ENCODE measurements at regions not wholly inside any gene's neighbourhood (a gene's known extent, or its start where the extent isn't known, plus 50 kb on each side); places are given as distances from the start of the nearest gene placed in this dataset.

DNA sequence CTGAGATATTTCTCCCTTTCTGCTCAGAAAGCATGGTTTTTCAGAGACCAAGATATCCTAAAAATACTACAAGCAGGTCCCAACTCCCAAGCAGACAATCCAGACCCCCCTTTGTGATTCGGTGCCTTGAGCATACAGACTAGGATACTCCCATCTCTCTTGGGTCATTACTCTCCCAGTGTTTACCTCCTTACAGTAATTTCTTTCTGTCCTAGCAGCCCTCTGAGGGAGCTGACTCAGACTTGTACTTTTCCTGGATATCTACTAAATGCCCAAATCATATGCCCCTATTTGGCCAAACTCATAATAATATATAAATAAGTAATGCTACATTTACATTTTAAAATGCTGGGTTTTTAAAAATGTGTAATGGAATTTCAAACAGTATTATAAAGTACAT is 355.6 kb downstream of the LRIG3 start:
- no peak for DNase-seq (ENCODE audit: extremely low read depth, insufficient read length)
- H3K36me3 ChIP-seq (ENCODE audit: control insufficient read depth, insufficient read depth, low read length), result no peaks in the 10 kb centered on the region

DNA sequence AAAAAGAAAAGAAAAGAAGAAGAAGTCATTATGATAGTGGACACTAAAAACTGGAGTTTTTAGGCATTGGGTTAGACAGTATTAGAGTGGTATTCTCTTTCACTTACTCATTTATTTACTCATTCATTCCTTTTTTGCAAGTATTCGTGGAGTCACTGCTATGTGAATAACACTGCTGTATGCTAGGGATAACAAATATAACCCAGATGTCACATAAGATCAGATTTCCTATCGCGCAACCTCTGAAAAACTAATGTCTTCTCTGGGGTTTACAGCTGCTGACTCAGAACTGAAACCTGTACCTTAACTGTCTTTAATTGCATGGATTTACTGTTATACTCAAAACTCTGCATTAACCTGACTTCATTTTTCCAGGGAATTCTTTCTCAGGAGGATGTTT is 353.7 kb downstream of the LRIG3 start:
- TF ChIP-seq CTCF (IDR thresholded peaks at IDR 0.05; ENCODE audit: insufficient read depth, low read length, poor library complexity, severe bottlenecking), result no peak
- no peaks in the 10 kb centered on the region for H3K36me3 ChIP-seq (ENCODE audit: control insufficient read depth, insufficient read depth, low read length)
- DNase-seq (ENCODE audit: extremely low read depth, insufficient read length), result no peak
- H3K4me3 ChIP-seq (replicated peaks; ENCODE audit: low read depth, low read length), result no peak overlapping the region
- H3K27me3 ChIP-seq (replicated peaks; ENCODE audit: control insufficient read depth, insufficient read depth, low read length), result no peaks in the 10 kb centered on the region; the same call in 1 of the 2 replicates

More for the DNA sequence above, 355.6 kb downstream of the LRIG3 start:
- H3K4me3 ChIP-seq (replicated peaks; ENCODE audit: low read depth, low read length), result no peak overlapping the region
- no peak for TF ChIP-seq CTCF (IDR thresholded peaks at IDR 0.05; ENCODE audit: insufficient read depth, low read length, poor library complexity, severe bottlenecking)
- no peaks in the 10 kb centered on the region; the same call in 1 of the 2 replicates for H3K27me3 ChIP-seq (replicated peaks; ENCODE audit: control insufficient read depth, insufficient read depth, low read length)

DNA sequence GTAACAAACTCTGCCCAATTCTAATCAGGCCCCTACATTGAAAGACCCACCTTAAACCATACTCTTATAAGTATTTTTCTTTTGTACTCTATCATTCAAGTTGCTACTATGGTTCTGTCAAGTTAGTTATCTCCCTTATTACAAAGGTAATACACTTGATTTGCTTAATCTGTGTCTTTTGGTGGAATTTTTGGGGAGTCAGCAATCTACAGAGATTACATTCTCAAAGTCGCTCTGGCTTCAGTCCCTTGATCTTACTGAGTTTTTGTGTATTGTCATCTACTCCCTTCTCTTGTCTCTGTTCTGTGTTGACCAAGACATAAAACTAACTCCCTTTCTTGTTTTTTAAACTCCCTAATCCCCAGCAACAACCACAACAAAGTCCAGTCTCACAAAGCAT is 353.1 kb downstream of the LRIG3 start:
- TF ChIP-seq CTCF (IDR thresholded peaks at IDR 0.05; ENCODE audit: insufficient read depth, low read length, poor library complexity, severe bottlenecking), result no peak
- DNase-seq (ENCODE audit: extremely low read depth, insufficient read length), result no peak
- H3K36me3 ChIP-seq (ENCODE audit: control insufficient read depth, insufficient read depth, low read length), result no peaks in the 10 kb centered on the region
- no peak overlapping the region for H3K4me3 ChIP-seq (replicated peaks; ENCODE audit: low read depth, low read length)
- H3K27me3 ChIP-seq (replicated peaks; ENCODE audit: control insufficient read depth, insufficient read depth, low read length), result no peaks in the 10 kb centered on the region; the same call in 1 of the 2 replicates

- H3K4me3 ChIP-seq (replicated peaks; ENCODE audit: low read depth, low read length), result no peak overlapping the region
- DNase-seq (ENCODE audit: extremely low read depth, insufficient read length), result no peak
- H3K36me3 ChIP-seq (ENCODE audit: control insufficient read depth, insufficient read depth, low read length), result no peaks in the 10 kb centered on the region
- H3K27me3 ChIP-seq (replicated peaks; ENCODE audit: control insufficient read depth, insufficient read depth, low read length), result no peaks in the 10 kb centered on the region; the same call in 1 of the 2 replicates
- TF ChIP-seq CTCF (IDR thresholded peaks at IDR 0.05; ENCODE audit: insufficient read depth, low read length, poor library complexity, severe bottlenecking), result no peak
These were observed 349.9 kb downstream of the LRIG3 start for GRCh38 chr12:58570411-58570810.

- DNase-seq (ENCODE audit: extremely low read depth, insufficient read length), result no peak
- H3K4me3 ChIP-seq (replicated peaks; ENCODE audit: low read depth, low read length), result no peak overlapping the region
- no peaks in the 10 kb centered on the region for H3K36me3 ChIP-seq (ENCODE audit: control insufficient read depth, insufficient read depth, low read length)
- no peak for TF ChIP-seq CTCF (IDR thresholded peaks at IDR 0.05; ENCODE audit: insufficient read depth, low read length, poor library complexity, severe bottlenecking)
- no peaks in the 10 kb centered on the region for H3K27me3 ChIP-seq (replicated peaks; ENCODE audit: control insufficient read depth, insufficient read depth, low read length)
These were observed 345.0 kb downstream of the LRIG3 start for GRCh38 chr12:58575256-58575655.

GRCh38 chr12:58576081-58576480 is 344.2 kb downstream of the LRIG3 start:
- no peak for TF ChIP-seq CTCF (IDR thresholded peaks at IDR 0.05; ENCODE audit: insufficient read depth, low read length, poor library complexity, severe bottlenecking)
- Histone ChIP-seq H3K27me3 (replicated peaks; ENCODE audit: control insufficient read depth, insufficient read depth, low read length) (no peaks in the 10 kb centered on the region), H3K4me3 (replicated peaks; ENCODE audit: low read depth, low read length) (no peak overlapping the region), H3K36me3 (ENCODE audit: control insufficient read depth, insufficient read depth, low read length) (no peaks in the 10 kb centered on the region)
- no peak for DNase-seq (ENCODE audit: extremely low read depth, insufficient read length)

Data from GM06990 (cell line).